Large intestine (tissue), 3 donors: ENCODE measurements at regions not wholly inside any gene's neighbourhood (a gene's known extent, or its start where the extent isn't known, plus 50 kb on each side); places are given as distances from the start of the nearest gene placed in this dataset.
"Not testable (repeated sequence)": the region's sequence is repeated elsewhere in the genome, so short reads cannot be mapped to it uniquely, and the experiment has no call there.

Experiments
- DNase-seq, 2 donors: peaks; one replicate each; pipeline versions ENCODE4 v3.0.0 to v3.0.0-alpha.2; 2013
- H3K27ac ChIP-seq: one replicate; pipeline ENCODE4 v1.5.1; 2013; ENCODE audit warnings: low read length
- H3K27me3 ChIP-seq: 2 replicates; pipeline ENCODE4 v1.6.1; 2013; ENCODE audit warnings: low read length; ENCODE audit not compliant: control insufficient read depth, insufficient read depth
- H3K36me3 ChIP-seq: 2 replicates; pipeline ENCODE4 v1.6.1; 2013; ENCODE audit warnings: low read length; ENCODE audit not compliant: control insufficient read depth, insufficient read depth
- H3K4me1 ChIP-seq: one replicate; pipeline ENCODE4 v1.6.1; 2013; ENCODE audit warnings: low read length; ENCODE audit not compliant: control insufficient read depth, insufficient read depth
- H3K4me3 ChIP-seq: one replicate; pipeline ENCODE4 v1.5.1; 2013; ENCODE audit warnings: low read length
- H3K9me3 ChIP-seq: one replicate; pipeline ENCODE4 v1.6.1; 2013; ENCODE audit warnings: mild to moderate bottlenecking, low read depth, low read length, moderate library complexity; ENCODE audit not compliant: control insufficient read depth
- WGBS: methylation state at CpG from one replicate; pipeline ENCODE4 v1.1.5; 2013; ENCODE audit warnings: low lambda C conversion rate; ENCODE audit not compliant: insufficient coverage; 5-methylcytosine and 5-hydroxymethylcytosine counted together

DNA sequence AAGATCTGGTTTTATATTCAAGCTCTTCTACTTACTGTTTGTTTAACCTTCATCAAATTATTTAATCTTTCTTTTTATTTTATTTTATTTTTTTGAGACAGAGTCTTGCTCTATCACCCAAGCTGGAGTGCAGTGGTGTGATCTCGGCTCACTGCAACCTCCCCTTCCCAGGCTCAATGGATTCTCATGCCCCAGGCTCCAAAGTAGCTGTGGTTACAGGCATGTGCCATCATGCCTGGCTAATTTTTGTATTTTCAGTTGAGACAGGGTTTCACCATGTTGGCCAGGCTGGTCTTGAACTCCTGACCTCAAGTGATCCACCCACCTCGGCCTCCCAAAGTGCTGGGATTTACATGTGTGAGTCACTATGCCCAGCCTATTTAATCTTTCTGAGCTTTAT, 821.5 kb upstream of the ATXN7L3B start:
- not testable (repeated sequence) for DNase-seq
- WGBS = no CpG with 5 or more reads among the region's 2 CpGs

DNA sequence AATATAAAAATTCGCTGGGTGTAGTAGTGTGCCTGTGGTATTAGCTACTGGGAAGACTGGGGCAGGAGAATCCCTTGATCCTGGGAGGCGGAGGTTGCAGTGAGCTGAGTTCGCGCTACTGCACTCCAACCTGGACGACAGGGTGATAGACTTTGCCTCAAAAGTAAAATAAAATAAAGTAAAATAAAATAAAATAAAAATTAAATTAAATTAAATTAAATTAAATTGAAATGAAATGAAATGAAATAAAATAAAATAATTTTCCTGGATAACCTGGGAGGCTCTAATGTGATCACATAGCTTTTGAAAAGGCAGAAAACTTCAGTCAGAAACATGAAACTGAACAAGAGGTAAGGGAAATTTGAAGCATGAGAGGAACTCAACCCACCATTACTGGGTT, 818.4 kb upstream of the ATXN7L3B start:
- no peaks in the 10 kb centered on the region for H3K36me3 ChIP-seq
- H3K27me3 ChIP-seq = no peaks in the 10 kb centered on the region
- no peak overlapping the region for H3K4me3 ChIP-seq
- no peaks in the 10 kb centered on the region for H3K4me1 ChIP-seq
- no peak for DNase-seq
- H3K9me3 ChIP-seq = no peaks in the 10 kb centered on the region
- 100% methylated on average over 2 of the region's 5 CpGs for WGBS
- H3K27ac ChIP-seq = no peak overlapping the region

More for the DNA sequence above, 821.5 kb upstream of the ATXN7L3B start:
- not testable (repeated sequence) for H3K27me3 ChIP-seq, H3K4me3 ChIP-seq, H3K36me3 ChIP-seq, H3K9me3 ChIP-seq, H3K27ac ChIP-seq, H3K4me1 ChIP-seq

DNA sequence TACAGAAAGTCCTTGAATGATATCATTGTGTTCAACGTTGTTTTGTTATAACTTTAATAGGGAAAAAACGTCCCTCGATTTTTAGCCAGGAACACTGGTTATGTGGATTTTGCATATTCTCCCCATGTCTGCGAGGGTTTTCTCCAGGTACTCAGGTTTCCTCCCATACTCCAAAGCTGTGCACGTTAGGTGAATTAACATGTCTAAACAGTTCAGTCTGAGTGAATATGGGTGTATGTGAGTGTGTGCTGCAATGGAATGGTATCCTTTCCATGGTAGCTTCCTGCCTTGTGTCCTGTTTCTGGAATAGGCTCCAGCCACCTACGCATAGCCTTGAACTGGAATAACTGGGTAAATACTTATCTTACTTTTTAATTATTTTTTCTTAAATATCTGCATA, 810.8 kb upstream of the ATXN7L3B start:
- no peak for DNase-seq
- H3K9me3 ChIP-seq = no peaks in the 10 kb centered on the region
- no peak overlapping the region for H3K27ac ChIP-seq
- H3K4me1 ChIP-seq = no peaks in the 10 kb centered on the region
- 100% methylated on average over 1 of the region's 6 CpGs for WGBS
- H3K4me3 ChIP-seq = no peak overlapping the region
- no peaks in the 10 kb centered on the region for H3K27me3 ChIP-seq
- H3K36me3 ChIP-seq = no peaks in the 10 kb centered on the region

DNA sequence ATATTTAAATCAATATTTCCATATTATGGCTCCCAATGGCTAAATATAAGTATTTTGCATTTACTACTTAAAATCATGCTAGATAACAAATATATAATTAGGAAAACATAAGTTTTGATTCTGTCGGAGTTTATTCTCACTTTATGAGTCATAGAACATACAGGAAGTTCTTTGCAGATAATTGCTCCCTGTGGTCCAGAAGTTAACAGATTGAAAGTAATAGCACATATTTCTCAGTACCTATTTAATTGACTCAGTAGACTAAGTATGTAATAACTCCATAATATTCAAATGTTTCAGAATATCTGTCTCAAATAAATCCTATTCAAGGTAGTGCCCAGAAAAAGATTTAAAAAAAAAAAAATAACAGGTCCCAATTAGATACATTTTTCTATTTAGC, 806.0 kb upstream of the ATXN7L3B start:
- no peak for DNase-seq
- H3K27ac ChIP-seq = no peak overlapping the region
- H3K27me3 ChIP-seq = no peaks in the 10 kb centered on the region
- H3K4me1 ChIP-seq = no peaks in the 10 kb centered on the region
- no peak overlapping the region for H3K4me3 ChIP-seq
- no peaks in the 10 kb centered on the region for H3K36me3 ChIP-seq
- 78% methylated on average over 1 of the region's 1 CpG for WGBS
- no peaks in the 10 kb centered on the region for H3K9me3 ChIP-seq

DNA sequence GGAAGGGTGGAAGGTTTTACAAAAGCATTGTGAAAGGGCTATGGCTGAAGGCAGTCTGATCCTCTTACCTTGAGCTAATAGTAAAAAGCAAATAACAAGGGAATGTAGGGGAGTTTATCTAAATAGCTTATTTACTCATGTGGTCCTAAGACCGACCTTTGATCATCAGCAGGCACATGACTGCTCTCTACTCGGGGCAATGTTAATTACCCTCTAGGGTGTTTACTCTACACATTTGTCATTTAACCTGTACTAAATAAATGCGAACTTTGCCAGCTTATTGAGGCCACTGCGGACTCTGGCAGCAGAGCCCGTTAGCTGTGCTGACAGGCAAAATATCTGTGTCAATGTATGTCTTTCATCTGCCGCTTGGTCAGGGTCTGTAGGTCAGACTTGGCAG, 768.3 kb upstream of the ATXN7L3B start:
- Histone ChIP-seq H3K9me3 (no peaks in the 10 kb centered on the region), H3K27ac (no peak overlapping the region), H3K27me3 (no peaks in the 10 kb centered on the region), H3K4me1 (no peaks in the 10 kb centered on the region), H3K4me3 (no peak overlapping the region), H3K36me3 (no peaks in the 10 kb centered on the region)
- DNase-seq = no peak
- WGBS = no CpG with 5 or more reads among the region's 6 CpGs

DNA sequence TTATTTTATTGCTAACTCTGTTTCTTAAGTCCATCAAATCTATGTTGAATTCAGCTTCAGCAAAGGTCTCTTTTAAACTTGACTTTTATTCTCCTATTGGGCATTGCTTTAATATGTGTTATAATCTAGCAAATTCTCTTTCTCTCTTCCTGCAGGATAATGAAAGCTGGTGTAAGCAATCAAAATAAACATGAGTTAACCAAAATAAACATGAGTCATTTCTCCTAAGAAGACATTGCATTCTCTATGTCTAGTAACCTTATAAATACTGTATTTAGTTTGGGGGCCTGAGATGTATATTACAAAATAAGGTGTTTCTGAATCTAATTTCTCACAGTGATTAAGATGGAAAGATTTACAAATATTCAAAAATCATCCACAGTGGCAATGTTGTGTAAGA, 739.1 kb upstream of the ATXN7L3B start:
- H3K36me3 ChIP-seq = no peaks in the 10 kb centered on the region
- H3K27ac ChIP-seq = no peak overlapping the region
- no peaks in the 10 kb centered on the region for H3K4me1 ChIP-seq
- no peak for DNase-seq
- H3K9me3 ChIP-seq = peaks cover 5% of the 10 kb centered on the region
- H3K27me3 ChIP-seq = no peaks in the 10 kb centered on the region
- no peak overlapping the region for H3K4me3 ChIP-seq

DNA sequence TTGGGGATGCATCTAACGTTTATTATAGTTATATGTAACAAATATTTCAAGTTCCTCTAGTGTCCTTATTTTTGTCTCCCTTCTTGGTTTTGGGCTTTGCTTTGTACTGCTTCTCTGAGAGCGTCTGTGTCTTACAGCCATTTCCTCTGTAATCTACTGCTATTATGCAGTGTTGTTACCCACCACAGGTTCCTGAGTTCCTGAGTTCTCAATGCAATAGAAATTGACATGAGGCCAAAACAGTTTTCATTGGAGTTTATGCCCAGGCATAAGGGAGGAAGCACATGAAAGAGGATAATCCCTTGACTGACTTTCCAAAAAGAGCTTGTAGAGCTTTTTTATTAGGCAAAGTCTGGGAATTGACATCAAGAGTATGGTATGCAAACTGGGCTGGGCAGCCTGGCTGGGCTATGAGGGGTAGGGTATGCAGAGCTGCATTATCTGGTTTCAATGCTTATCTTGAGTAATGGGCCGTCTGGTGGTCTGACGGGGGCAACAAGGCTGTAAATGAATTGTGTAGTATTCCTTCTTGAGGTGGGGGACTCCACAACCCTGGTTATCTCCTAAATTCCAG, 722.5 kb upstream of the ATXN7L3B start:
- H3K27me3 ChIP-seq = no peaks in the 10 kb centered on the region
- no peaks in the 10 kb centered on the region for H3K9me3 ChIP-seq
- DNase-seq = no peak
- H3K4me1 ChIP-seq = no peaks in the 10 kb centered on the region
- H3K36me3 ChIP-seq = no peaks in the 10 kb centered on the region
- WGBS = no CpG with 5 or more reads among the region's 4 CpGs
- no peak overlapping the region for H3K4me3 ChIP-seq
- no peak overlapping the region for H3K27ac ChIP-seq

DNA sequence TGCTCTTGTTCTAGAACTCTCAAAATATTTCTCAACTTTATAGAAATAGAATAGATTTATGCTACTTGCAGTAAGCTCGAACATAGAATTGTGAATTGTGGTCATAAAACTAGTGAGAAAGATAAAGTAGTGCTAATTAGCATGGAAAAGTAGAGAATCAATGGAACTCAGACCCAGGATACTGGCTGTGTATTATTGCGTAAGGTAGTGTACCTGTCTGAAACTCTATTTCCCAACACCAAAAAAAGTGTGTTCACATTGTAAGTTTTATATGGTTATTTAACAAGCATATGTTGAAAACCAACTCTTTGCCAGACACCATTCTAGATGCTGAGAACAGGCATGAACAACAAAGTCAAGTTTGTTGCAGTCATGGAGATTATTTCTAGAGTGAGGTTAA, 720.5 kb upstream of the ATXN7L3B start:
- no peak for DNase-seq
- Histone ChIP-seq H3K4me3 (no peak overlapping the region), H3K4me1 (no peaks in the 10 kb centered on the region), H3K27me3 (no peaks in the 10 kb centered on the region), H3K36me3 (no peaks in the 10 kb centered on the region), H3K9me3 (no peaks in the 10 kb centered on the region), H3K27ac (no peak overlapping the region)
- 50% methylated on average over 1 of the region's 2 CpGs for WGBS

DNA sequence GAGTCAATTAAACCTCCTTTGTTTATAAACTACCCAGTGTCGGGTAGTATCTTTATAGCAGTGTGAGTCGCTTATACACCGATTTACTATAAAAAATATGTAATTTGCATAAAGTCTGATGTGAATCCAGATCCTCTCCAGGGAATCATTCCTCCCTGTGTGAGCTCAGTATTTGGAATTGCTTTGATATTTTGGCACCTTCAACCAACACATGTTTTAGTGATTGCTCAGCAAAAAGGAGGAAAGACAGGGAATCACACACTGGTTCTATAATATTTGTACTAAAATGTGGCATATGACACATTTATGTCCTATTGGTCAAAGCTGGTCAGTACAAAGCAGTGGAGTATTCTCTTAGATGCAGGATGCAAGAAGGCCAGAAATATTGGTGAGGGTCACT, 703.9 kb upstream of the ATXN7L3B start:
- WGBS = 100% methylated on average over 3 of the region's 3 CpGs
- no peaks in the 10 kb centered on the region for H3K9me3 ChIP-seq
- no peak overlapping the region for H3K4me3 ChIP-seq
- DNase-seq = no peak
- no peak overlapping the region for H3K27ac ChIP-seq
- H3K27me3 ChIP-seq = no peaks in the 10 kb centered on the region
- H3K36me3 ChIP-seq = no peaks in the 10 kb centered on the region
- H3K4me1 ChIP-seq = no peaks in the 10 kb centered on the region

DNA sequence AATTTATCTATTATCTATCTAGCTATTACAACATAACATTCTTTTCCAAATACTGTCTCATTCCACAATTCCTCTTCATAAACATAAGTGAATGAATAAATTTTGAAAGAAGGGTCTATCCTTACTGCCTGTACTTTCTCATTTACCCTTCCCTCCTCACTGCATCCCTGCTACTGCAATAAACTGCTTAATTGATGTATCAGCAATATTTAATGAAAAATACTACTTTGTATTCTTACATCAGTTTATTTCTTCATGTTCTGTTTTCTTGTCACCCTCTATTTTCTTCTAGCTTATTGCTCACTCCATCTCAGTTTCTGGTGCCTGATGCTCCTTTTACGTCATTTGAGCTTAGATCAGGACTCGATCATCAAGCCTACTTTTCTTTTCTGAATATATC, 695.7 kb upstream of the ATXN7L3B start:
- H3K27ac ChIP-seq = no peak overlapping the region
- H3K4me1 ChIP-seq = no peaks in the 10 kb centered on the region
- H3K27me3 ChIP-seq = no peaks in the 10 kb centered on the region
- H3K4me3 ChIP-seq = no peak overlapping the region
- no peaks in the 10 kb centered on the region for H3K9me3 ChIP-seq
- no peak for DNase-seq
- H3K36me3 ChIP-seq = no peaks in the 10 kb centered on the region
- 100% methylated on average over 2 of the region's 2 CpGs for WGBS

DNA sequence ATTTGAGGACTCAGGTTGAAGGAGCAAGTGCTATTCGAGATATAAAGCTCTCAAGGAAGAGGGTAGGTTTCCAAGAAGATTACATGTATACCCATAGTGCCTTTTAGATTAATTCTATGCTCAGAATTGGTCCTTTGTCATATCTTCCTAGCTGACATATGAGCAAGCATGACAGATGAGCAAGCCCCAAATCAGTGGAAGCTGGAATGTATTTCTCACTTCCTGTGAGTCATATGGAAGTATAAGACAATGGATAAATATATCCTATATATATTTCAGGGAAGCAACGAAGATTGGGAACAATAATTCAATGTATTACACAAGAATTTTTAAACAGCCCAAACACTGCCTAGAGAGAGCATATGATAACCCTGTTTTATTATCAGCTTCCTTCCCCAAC, 674.1 kb upstream of the ATXN7L3B start:
- no CpG with 5 or more reads among the region's 2 CpGs for WGBS
- no peaks in the 10 kb centered on the region for H3K9me3 ChIP-seq
- H3K4me1 ChIP-seq = no peaks in the 10 kb centered on the region
- no peak for DNase-seq
- no peak overlapping the region for H3K27ac ChIP-seq
- no peaks in the 10 kb centered on the region for H3K36me3 ChIP-seq
- H3K4me3 ChIP-seq = no peak overlapping the region
- no peaks in the 10 kb centered on the region for H3K27me3 ChIP-seq
